HG02678 (cell line): ENCODE measurements at regions not wholly inside any gene's neighbourhood (a gene's known extent, or its start where the extent isn't known, plus 50 kb on each side); places are given as distances from the start of the nearest gene placed in this dataset.

Source experiments
- ATAC-seq: cut with Tn5 transposase; IDR thresholded peaks from one replicate; pipeline ENCODE4 v1.9.1; 2021; ENCODE audit warnings: mild to moderate bottlenecking, moderate library complexity; ENCODE audit not compliant: unreplicated experiment

GRCh38 chr5:24862117-24862516 is 217.3 kb upstream of the CDH10 start:
- ATAC-seq = no peak

GRCh38 chr5:24855485-24855884 is 210.7 kb upstream of the CDH10 start:
- no peak for ATAC-seq

GRCh38 chr5:24854850-24855249 is 210.1 kb upstream of the CDH10 start:
- ATAC-seq = no peak

- ATAC-seq = no peak
These were observed 209.6 kb upstream of the CDH10 start for GRCh38 chr5:24854350-24854749.

- no peak for ATAC-seq
These were observed 206.2 kb upstream of the CDH10 start for GRCh38 chr5:24850926-24851486.

GRCh38 chr5:24849210-24849609 is 204.4 kb upstream of the CDH10 start:
- no peak for ATAC-seq

GRCh38 chr5:24831989-24832388 is 187.2 kb upstream of the CDH10 start:
- no peak for ATAC-seq

GRCh38 chr5:24823625-24824024 is 178.8 kb upstream of the CDH10 start:
- no peak for ATAC-seq

GRCh38 chr5:24819841-24820240 is 175.1 kb upstream of the CDH10 start:
- no peak for ATAC-seq

GRCh38 chr5:24817966-24818365 is 173.2 kb upstream of the CDH10 start:
- no peak for ATAC-seq

- ATAC-seq = no peak
These were observed 171.4 kb upstream of the CDH10 start for GRCh38 chr5:24816206-24816605.

GRCh38 chr5:24805230-24805629 is 160.5 kb upstream of the CDH10 start:
- ATAC-seq = no peak

- ATAC-seq = no peak
These were observed 159.5 kb upstream of the CDH10 start for GRCh38 chr5:24804221-24804681.

GRCh38 chr5:24791326-24791725 is 146.5 kb upstream of the CDH10 start:
- no peak for ATAC-seq

GRCh38 chr5:24789611-24790351 is 145.0 kb upstream of the CDH10 start:
- ATAC-seq = no peak

- ATAC-seq = no peak
These were observed 144.2 kb upstream of the CDH10 start for GRCh38 chr5:24788829-24789514.

- ATAC-seq = no peak
These were observed 141.3 kb upstream of the CDH10 start for GRCh38 chr5:24786108-24786507.

GRCh38 chr5:24783596-24783995 is 138.8 kb upstream of the CDH10 start:
- ATAC-seq = no peak

GRCh38 chr5:24777392-24777791 is 132.6 kb upstream of the CDH10 start:
- no peak for ATAC-seq

- no peak for ATAC-seq
These were observed 128.5 kb upstream of the CDH10 start for GRCh38 chr5:24773261-24773660.

- no peak for ATAC-seq
These were observed 122.3 kb upstream of the CDH10 start for GRCh38 chr5:24767086-24767485.

GRCh38 chr5:24765219-24765618 is 120.4 kb upstream of the CDH10 start:
- ATAC-seq = no peak
